ENCODE measurements at regions not wholly inside any gene's neighbourhood (a gene's known extent, or its start where the extent isn't known, plus 50 kb on each side); places are given as distances from the start of the nearest gene placed in this dataset.

- peak in 4 of 6 experiments; percentile 22 to 48 (median 34) for TF ChIP-seq CTCF (IDR thresholded peaks at IDR 0.05)
- no peak for TF ChIP-seq POLR2A (IDR thresholded peaks at IDR 0.05)
Measured at GRCh38 chr7:42843205-42843800, 68.6 kb downstream of the C7orf25 start.

All from Peyer's patch (tissue), 4 donors.